Endothelial cell of hepatic sinusoid (primary cell): ENCODE measurements at regions not wholly inside any gene's neighbourhood (a gene's known extent, or its start where the extent isn't known, plus 50 kb on each side); places are given as distances from the start of the nearest gene placed in this dataset.
"Not testable (repeated sequence)": the region's sequence is repeated elsewhere in the genome, so short reads cannot be mapped to it uniquely, and the experiment has no call there.

ENCODE experiments used
- in situ Hi-C: cut with HindIII; loops from 2 replicates; pipeline ENCODE4 v1.10.0; 2017; ENCODE audit warnings: low sequenced_read_pairs

- in situ Hi-C loops = no loop called here
Observed at GRCh38 chr4:84145176-84145575, 353.9 kb downstream of the NKX6-1 start.

GRCh38 chr4:84126911-84127310 is 372.2 kb downstream of the NKX6-1 start:
- in situ Hi-C loops = not testable (repeated sequence)

- in situ Hi-C loops = no loop called here
Observed at GRCh38 chr4:84126061-84126787, 372.9 kb downstream of the NKX6-1 start.

- in situ Hi-C loops = no loop called here
Observed at GRCh38 chr4:84110040-84110439, 389.1 kb downstream of the NKX6-1 start.

- in situ Hi-C loops = not testable (repeated sequence)
Observed at GRCh38 chr4:84101653-84102625, 397.2 kb downstream of the NKX6-1 start.

- in situ Hi-C loops = no loop called here
Observed at GRCh38 chr4:84100071-84100470, 399.0 kb downstream of the NKX6-1 start.

- in situ Hi-C loops = no loop called here
Observed at GRCh38 chr4:84099599-84099998, 399.5 kb downstream of the NKX6-1 start.

- in situ Hi-C loops = no loop called here
Observed at GRCh38 chr4:84091266-84091665, 407.8 kb downstream of the NKX6-1 start.

GRCh38 chr4:84089652-84090437 is 409.2 kb downstream of the NKX6-1 start:
- in situ Hi-C loops = no loop called here

GRCh38 chr4:84085986-84086385 is 413.1 kb downstream of the NKX6-1 start:
- in situ Hi-C loops = no loop called here

- in situ Hi-C loops = no loop called here
Observed at GRCh38 chr4:84070289-84070688, 428.8 kb downstream of the NKX6-1 start.

GRCh38 chr4:84063619-84064018 is 435.5 kb downstream of the NKX6-1 start:
- in situ Hi-C loops = no loop called here

- in situ Hi-C loops = no loop called here
Observed at GRCh38 chr4:84058201-84058600, 440.9 kb downstream of the NKX6-1 start.

- in situ Hi-C loops = no loop called here
Observed at GRCh38 chr4:84051639-84052038, 447.5 kb downstream of the NKX6-1 start.

- in situ Hi-C loops = no loop called here
Observed at GRCh38 chr4:84051089-84051488, 448.0 kb downstream of the NKX6-1 start.

GRCh38 chr4:84050015-84050414 is 449.1 kb downstream of the NKX6-1 start:
- in situ Hi-C loops = no loop called here

GRCh38 chr4:84046551-84046950 is 452.5 kb downstream of the NKX6-1 start:
- in situ Hi-C loops = loop anchor here (10.0 kb wide), 1 partner anchor 368 kb away; no protein-coding TSS in a partner anchor

GRCh38 chr4:84041426-84041825 is 457.7 kb downstream of the NKX6-1 start:
- in situ Hi-C loops = loop anchor here (10.0 kb wide), 1 partner anchor 373 kb away; no protein-coding TSS in a partner anchor

GRCh38 chr4:84035568-84035967 is 463.5 kb downstream of the NKX6-1 start:
- in situ Hi-C loops = no loop called here

- in situ Hi-C loops = no loop called here
Observed at GRCh38 chr4:84032372-84032771, 466.7 kb downstream of the NKX6-1 start.

GRCh38 chr4:84031401-84031800 is 467.7 kb downstream of the NKX6-1 start:
- in situ Hi-C loops = no loop called here
